WTC11 (cell line): ENCODE measurements at regions not wholly inside any gene's neighbourhood (a gene's known extent, or its start where the extent isn't known, plus 50 kb on each side); places are given as distances from the start of the nearest gene placed in this dataset.

ENCODE experiments used
- NFYB ChIP-seq: sonication (generic); formaldehyde crosslinking; conservative IDR thresholded peaks from 2 replicates; pipeline ENCODE4 v1.8.0; 2022; ENCODE audit warnings: low read depth, missing genetic modification reagents
- TEAD4 ChIP-seq: sonication (generic); formaldehyde crosslinking; IDR thresholded peaks from 2 replicates; pipeline ENCODE4 v1.8.0; 2022; ENCODE audit warnings: mild to moderate bottlenecking, missing genetic modification reagents
- ZNF263 ChIP-seq: sonication (generic); formaldehyde crosslinking; IDR thresholded peaks from 2 replicates; pipeline ENCODE4 v1.8.1; 2022; ENCODE audit warnings: low read depth, mild to moderate bottlenecking, moderate library complexity, missing genetic modification reagents
- TF ChIP-seq, protein P1 (sequence below): fragments of 200-600 bp; IDR thresholded peaks from 2 replicates; pipeline ENCODE4 v1.8.0; 2022; ENCODE audit warnings: antibody characterized with exemption
- TF ChIP-seq, protein P2 (sequence below): fragments of 250-450 bp; sonication (Bioruptor Pico); IDR thresholded peaks from 2 replicates; pipeline ENCODE4 v1.8.0; 2021; ENCODE audit warnings: mild to moderate bottlenecking

DNA sequence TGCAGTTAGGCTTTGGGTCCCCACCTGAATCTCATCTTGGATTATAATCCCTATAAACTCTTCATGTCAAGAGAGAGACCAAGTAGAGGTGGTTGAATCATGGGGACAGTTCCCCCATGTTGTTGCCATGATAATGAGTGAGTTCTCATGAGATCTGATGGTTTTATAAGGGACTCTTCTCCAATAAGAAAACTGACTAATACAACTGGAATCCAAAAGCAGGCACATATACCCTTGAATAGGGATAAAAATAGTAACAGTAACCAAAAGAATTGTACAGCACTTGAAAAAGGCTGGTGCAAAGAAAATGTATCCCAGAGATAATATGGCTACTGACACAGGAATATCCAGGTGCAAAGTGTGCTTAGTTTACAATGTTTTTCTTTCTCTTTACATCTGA is 351.5 kb upstream of the MAD2L1 start:
- TF ChIP-seq, protein P1, sequence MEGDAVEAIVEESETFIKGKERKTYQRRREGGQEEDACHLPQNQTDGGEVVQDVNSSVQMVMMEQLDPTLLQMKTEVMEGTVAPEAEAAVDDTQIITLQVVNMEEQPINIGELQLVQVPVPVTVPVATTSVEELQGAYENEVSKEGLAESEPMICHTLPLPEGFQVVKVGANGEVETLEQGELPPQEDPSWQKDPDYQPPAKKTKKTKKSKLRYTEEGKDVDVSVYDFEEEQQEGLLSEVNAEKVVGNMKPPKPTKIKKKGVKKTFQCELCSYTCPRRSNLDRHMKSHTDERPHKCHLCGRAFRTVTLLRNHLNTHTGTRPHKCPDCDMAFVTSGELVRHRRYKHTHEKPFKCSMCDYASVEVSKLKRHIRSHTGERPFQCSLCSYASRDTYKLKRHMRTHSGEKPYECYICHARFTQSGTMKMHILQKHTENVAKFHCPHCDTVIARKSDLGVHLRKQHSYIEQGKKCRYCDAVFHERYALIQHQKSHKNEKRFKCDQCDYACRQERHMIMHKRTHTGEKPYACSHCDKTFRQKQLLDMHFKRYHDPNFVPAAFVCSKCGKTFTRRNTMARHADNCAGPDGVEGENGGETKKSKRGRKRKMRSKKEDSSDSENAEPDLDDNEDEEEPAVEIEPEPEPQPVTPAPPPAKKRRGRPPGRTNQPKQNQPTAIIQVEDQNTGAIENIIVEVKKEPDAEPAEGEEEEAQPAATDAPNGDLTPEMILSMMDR: no peak
- TF ChIP-seq NFYB (CRISPR knock-in tag) (no peak), ZNF263 (CRISPR knock-in tag) (no peak), TEAD4 (no peak)
- TF ChIP-seq, protein P2, sequence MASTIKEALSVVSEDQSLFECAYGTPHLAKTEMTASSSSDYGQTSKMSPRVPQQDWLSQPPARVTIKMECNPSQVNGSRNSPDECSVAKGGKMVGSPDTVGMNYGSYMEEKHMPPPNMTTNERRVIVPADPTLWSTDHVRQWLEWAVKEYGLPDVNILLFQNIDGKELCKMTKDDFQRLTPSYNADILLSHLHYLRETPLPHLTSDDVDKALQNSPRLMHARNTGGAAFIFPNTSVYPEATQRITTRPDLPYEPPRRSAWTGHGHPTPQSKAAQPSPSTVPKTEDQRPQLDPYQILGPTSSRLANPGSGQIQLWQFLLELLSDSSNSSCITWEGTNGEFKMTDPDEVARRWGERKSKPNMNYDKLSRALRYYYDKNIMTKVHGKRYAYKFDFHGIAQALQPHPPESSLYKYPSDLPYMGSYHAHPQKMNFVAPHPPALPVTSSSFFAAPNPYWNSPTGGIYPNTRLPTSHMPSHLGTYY (CRISPR knock-in tag): no peak
